MM.1S (cell line): ENCODE measurements at regions not wholly inside any gene's neighbourhood (a gene's known extent, or its start where the extent isn't known, plus 50 kb on each side); places are given as distances from the start of the nearest gene placed in this dataset.

Experiments
- CTCF ChIP-seq: fragments of 300-600 bp; sonication (generic); IDR thresholded peaks from 2 replicates; pipeline ENCODE4 v1.5.1; 2016; ENCODE audit warnings: antibody characterized with exemption, low read length, mixed read lengths
- EZH2 ChIP-seq: fragments of 300-600 bp; sonication (generic); optimal IDR thresholded peaks from 2 replicates; pipeline ENCODE3; 2017; ENCODE audit warnings: low read depth, mild to moderate bottlenecking, antibody characterized with exemption, low read length, mixed read lengths

GRCh38 chr6:21455071-21455470 lies 138.5 kb upstream of the SOX4 start:
- no peak for TF ChIP-seq CTCF
- TF ChIP-seq EZH2 = no peak
